HG02642 (cell line): ENCODE measurements at regions not wholly inside any gene's neighbourhood (a gene's known extent, or its start where the extent isn't known, plus 50 kb on each side); places are given as distances from the start of the nearest gene placed in this dataset.

Experiments
- ATAC-seq: cut with Tn5 transposase; IDR thresholded peaks from one replicate; pipeline ENCODE4 v1.9.1; 2021; ENCODE audit warnings: mild to moderate bottlenecking; ENCODE audit not compliant: unreplicated experiment, poor library complexity

DNA sequence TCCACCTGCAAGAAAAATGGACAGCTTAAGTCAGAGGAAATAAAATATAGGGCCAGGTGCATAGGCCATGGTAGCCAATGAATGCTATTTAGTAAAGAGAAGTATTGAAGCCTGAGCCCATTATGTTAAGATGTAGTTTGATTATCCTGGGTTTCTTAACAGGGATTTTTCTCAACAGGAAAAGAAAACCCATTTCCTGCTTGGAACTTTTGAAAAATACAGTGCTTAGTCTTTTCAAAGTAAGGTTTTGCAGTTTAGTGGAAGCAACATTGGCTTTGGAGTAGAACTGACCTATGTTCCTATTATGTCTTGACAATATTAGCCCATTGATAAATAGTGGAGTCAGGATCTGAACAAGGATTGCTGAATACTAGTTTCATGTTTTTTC lies 259.5 kb upstream of the TGFBR2 start:
- no peak for ATAC-seq

DNA sequence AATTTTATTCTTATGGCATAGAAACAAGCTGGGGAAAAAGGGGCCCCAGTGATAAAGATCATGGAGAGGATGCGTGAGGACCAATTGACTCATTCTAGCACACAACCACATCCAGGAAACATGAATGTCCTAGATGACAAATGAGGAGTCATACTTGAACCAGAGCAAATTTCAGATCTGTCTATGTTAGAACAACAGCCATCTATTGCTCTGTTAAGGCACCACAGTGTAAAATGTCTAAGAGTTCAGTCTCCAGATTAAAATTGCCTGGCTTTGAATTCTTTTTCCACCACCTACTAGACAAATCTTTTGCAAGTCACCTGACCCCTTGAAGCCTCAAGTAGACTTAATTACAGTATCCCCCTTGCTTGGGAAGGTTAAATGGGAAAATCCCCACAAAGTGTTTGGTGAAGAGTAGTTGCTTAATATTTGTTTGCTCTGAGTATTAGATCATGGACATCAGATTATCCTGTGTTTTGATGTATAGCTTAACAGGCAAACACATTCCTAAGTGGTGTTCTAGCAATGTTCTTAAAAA lies 258.7 kb upstream of the TGFBR2 start:
- ATAC-seq = peak; percentile 83

DNA sequence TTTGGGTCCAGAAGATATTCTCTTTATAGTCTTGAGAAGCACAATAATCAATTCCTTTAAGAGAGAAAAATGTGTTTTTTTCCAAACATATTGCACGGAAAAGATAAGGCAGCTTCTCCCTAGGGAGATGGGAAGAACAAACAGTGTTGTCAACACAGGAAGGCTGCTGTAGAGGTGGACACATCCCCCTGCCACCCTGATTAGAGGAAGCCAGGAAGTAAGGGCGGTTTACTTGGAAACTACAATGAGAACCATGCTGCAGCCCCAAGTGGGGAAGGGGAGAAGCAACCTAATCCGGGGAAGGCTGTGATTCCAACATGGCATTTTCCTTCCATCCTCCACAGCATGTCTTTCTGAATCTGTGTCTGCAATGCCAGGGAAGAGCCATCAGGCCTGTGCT lies 256.9 kb upstream of the TGFBR2 start:
- ATAC-seq = no peak

DNA sequence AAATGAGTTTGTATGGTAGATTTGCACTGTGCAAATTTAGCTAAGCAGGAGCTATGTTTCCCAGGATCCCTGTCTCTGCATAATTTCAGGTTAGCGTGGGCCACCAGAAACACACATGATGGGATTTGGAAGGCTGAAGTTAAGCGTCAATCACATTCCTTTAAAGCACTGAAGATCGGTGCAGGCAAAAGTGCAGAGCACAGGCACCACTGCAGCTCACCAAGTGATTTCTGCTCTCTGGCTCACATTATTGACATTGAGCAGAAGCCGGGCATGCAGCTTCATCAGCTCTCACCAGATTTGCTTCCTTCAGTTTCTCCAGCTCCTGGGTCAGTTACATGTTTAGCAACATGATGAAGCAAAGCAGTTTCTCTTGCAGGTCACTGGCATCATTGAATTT lies 256.4 kb upstream of the TGFBR2 start:
- ATAC-seq = no peak

DNA sequence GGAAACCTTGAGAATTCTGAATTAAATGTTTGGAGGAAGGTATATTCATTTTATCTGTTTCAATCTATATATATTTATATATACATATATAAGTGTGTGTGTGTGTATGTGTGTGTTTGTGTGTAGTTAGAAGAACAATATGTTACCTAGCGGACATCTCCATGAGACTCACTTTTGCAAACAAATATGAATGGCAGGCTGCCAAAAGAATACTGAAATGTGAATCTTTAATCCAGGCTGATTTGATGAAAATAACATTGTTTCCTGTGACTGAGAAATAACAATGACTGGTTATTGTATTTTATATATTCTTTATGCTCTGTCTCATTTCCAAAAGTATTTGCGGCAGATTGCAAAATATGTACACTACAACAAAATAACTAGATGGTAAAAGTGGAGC lies 255.5 kb upstream of the TGFBR2 start:
- ATAC-seq = no peak

DNA sequence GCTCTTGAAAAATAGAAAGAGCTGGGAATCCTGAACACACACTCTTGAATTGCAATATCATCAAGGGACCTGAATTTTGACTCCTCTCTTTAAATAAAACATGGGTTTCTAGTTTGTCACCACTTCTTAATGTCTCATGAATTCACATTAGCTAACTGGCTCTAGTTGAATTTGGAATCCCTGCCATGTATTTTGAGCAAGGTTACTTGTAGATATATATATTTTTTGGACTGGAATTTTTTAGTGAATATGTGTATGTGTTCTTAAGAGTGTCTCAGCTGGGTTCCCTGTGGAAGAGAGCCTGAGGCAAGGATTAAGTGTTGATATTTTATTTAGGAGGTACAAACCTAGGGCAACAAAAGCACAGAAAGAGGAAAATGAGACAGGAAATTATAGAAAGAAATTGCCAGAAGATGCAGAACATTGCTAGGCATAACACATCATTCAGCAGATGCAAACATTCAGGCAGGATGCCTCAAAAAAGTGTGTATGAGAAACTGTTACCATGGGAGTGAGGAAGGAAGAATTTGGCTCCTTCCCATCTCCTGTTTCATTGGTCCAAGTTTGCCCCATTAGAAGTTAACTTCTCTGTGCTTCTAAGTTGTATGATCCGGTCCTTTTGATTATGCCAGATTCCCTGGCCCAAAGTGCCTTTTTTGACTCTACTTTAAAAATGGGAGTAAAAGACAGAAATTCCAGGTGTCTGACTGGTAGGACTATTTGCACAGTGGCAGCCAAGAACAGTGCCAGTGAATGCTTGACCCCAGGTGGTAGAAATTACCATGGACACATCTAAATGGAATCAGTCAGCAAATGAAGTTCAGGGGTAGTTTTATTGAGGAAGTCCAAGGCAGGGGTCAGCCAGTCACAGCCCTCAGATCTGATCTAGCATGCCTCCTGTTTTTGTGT lies 253.7 kb upstream of the TGFBR2 start:
- ATAC-seq = no peak

DNA sequence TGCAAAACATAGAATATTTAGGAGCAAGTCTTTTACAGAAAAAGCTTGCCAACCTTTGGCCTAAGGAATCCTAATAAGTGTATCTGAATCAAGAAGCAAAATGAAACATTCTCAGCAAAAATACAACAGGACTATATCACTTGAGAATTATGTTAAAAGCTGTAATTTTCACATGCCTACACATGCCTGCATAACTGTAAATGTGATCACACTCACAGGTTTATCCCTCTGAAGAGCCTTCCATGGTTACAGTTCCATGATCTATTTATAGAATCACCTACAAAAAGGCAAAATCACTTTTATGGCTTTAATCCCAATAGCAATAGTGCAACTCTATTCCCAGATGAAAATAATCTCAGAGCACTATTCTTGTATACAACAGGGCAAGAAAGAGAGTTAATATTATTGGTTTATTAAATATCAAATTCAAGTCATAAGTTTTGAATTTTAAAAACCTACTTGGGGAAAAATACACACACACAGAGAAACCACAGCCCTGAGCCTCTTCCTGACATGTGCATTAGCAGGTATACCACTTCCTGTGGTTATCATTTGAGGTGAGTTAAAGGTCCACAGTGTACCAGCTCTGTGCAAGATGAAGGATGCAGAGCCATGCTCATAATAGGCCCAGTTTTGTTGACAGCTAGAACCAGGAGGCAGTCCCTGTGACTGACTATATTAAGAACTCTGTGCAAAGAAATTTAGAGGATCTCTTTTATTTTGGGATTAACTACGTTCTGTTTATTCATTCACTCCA lies 252.5 kb upstream of the TGFBR2 start:
- ATAC-seq = peak; percentile 78

DNA sequence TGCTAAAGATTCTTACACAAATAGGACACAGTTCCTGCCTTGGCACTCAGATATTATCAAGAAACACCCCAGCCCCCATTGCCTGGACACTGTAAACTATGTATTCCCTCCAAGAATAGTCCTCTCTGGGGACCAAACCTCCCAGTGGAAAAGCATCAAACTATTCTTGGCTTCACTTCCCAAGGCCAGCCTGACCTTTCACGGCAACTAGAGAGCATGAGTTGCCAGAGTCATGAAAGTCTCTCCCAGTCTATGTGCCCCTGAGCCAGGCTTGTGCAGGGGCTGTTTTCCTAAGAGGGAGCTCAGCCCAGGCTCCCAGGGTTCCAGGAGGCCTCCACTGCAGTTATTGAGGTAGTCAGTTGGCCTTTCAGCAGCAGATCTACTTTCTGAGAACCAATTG lies 251.9 kb upstream of the TGFBR2 start:
- ATAC-seq = no peak

DNA sequence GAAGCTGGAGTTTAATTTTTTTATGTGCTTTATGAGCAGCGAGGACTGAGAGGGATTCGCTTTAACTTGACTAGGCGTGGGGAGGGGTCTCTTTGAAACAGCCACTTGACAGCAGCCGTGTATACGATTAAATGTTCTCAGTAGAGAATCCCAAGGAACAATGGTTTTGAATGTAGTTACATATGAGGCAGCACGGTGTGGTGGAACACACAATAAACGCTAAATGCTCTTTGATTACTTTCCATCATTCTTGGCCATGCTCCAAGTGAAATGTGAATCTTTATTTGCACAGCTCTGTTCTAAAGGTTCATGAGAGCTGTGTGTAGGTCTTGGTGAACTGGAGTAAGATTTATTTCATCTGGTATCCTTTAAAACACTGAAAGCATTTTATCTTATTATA lies 251.4 kb upstream of the TGFBR2 start:
- ATAC-seq = no peak

DNA sequence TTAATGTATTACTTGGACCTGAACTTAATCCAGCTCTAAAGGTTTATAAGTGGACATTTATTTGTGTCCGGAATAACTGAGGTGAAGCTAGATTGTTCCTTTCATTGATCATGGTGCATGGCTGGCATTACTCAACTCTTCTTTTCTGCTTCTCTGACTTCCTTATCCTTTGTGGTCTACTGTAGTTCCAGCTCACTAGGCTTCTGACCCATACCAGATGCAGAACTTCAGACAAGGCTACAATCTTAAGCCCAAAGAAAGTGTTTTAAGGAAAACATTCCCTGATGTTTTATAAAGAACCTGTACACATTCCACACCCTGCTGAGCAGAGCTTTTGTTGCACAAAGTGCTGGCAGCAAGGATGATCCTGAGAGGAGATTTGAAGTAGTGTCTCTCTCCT lies 250.8 kb upstream of the TGFBR2 start:
- ATAC-seq = no peak

DNA sequence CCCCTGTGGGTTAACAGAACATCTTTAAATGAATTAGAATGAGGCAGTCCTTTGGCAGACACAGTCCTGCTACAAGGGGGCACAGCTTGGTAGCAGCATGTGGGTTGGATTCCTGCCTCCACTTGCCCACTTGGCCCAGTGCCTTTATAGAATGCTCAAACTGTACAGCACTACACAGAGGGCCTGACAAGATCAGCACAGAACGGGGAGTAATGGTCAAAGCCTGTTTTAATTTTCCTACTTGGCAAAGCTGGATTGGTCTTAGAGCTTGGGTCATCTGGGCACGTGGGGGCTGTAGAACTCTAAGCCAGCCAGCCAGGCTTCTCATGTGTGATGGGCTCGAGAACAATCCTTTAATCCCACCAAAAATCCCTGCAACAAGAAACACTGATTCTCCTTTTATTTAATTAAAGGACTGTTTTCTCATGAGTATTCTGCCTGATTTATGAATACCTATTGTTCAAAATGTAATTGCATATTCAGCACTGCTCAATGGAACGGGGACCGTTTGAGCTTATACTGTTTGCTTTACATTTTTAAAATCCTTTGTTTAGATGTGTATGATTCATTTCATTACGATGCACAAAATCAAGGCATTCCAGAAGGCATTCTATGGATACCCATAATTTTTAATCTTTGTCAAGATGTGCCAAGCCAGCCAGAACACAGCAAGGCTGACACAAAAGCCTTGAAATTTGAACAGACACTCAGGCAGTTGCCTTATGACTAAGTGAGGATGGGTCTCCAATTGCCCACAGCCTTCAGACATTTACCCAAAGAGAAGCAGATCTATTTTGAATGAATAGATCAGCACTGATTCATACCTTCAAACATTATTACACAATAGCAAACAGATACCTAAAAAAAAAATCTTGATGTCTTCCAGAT lies 249.3 kb upstream of the TGFBR2 start:
- ATAC-seq = no peak

DNA sequence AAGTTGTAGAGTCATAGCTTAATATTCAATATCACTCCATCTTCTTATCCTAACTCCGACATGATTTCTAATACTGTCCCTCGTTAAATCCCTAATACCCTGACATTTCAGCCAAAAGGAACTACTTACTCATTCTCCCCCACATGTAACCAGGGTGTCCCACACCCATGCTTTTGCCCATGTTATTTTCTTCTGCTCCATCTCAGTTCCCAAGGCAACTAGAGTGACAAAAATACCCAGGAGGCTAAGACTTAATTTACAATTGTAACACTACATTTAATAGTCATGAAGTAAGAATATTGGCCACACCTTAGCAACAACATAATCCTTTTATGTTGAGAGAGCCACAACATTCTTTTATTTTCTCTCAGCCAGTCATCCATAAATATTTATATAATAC lies 248.5 kb upstream of the TGFBR2 start:
- no peak for ATAC-seq

DNA sequence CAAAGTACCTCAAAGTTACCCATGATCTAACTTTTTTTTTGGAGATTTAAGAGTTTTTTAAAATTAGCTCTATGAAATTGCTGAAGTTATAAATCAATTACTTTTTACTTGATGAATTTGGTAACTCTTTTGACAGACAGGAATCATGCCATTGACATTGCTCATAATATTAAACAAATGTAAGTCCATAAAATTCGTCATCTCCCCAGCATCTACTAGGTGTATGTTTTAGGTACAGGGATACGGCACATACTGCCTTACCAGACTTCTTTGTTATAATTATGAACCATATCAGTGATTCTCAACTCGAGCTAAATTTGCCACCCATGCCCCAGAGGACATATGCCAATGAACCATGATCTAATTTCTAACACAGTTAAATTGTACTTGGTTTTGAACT lies 247.5 kb upstream of the TGFBR2 start:
- no peak for ATAC-seq

DNA sequence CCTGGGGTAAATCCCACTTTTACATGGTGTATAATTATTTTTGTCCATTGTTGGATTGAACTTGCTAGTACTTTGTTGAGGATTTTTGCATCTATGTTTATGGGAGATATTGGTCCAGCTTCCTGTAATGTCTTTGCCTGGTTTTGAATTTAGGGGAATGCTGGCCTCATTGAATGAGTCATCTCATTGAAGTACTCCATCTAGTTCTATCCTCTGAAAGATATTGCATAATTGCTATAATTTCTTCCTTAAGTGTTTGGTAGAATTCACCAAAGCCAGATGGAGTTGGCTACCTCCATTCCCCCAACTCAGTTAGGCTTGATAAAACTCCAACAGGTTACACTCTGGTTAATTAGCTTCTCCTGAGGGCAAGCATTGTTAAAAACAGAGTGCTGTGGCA lies 237.4 kb upstream of the TGFBR2 start:
- no peak for ATAC-seq

DNA sequence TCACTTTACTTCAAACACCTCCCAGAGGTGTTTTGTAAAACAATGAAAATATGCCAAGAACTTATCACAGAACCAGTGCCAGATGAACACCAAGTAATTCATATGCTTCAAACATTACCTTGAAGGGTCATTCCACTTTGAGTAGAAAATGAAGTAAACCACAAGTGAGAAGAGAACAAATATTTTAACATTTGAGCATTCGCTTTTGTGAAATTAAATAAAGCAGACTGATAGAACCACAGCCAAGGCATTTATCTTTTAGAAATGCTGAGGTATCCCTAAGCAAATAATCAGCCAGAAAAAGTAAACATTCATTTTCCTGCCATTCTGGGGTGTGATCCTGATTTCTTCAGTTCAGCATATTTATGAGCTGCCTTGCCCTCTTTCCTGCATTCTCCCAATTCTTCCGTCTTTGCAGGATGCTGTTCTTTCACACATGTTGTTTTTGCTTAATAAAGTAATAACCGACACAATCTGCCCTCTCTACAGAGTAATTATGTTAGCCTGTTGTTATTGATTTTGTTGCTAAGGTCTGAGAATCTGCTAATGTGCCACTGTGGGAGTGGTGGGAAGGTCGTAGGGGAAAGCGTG lies 235.6 kb upstream of the TGFBR2 start:
- ATAC-seq = no peak

DNA sequence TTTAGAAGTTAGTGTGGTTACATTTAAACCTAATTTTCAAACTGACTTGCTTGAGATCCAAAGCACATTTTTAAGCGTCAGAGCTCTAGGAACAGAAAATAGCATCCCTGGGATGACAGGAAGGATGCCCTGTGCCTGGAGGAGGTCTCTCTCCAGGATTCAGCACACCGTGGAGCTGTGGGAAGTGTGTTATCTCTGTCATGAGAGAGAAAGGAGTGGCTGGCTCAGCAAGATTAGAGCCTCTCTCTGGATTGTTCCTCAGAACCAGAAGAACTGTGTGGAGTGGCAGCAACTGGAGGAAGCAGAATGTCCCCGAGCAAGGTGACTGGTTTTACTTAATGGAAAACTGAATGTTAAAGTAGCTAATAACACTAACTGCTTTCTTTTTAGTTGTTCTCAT lies 233.6 kb upstream of the TGFBR2 start:
- ATAC-seq = no peak

DNA sequence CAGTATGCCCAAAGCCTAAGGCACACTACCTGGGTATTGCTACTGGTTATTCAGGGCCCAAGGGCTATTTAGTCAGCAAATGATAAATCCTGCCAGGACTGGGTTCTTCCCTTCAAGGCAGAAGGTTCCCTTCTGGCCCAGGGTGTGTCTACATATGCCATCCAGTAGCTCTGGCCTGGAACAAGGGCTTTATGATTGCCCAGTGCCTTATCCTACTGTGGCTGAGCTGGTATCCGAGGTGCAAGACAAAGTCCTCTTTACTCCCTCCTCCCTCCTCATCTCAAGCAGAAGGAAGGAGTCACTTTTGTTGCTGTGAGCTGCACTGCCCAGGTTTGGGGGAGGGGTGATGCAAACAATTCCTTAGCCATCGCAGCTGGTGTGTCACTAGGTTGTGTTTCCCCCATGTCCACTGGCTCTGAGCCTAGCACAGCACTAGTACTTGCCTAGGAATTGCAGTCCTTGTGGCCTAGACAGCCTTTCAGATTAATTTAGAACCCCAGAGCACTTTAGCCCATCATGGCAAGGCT lies 221.8 kb upstream of the TGFBR2 start:
- ATAC-seq = no peak

DNA sequence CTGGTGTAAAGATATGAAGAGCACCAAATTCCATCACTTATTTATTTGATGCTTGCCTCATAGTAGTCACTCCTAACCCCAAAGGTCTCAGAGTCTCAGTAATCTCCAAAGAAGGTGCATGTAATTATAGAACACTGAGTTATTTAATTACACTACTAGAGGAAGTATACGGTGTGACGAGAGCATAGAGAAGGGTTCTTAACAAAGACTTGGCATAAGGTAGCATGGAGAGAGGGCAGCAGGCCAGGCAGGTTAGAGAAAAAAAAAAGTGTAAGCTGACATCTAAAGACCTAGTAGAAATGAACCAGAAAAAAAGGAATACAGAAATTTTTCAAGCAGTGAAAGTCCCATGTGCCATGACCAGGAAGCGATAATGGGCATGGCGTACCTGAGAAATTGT lies 213.3 kb upstream of the TGFBR2 start:
- ATAC-seq = no peak

DNA sequence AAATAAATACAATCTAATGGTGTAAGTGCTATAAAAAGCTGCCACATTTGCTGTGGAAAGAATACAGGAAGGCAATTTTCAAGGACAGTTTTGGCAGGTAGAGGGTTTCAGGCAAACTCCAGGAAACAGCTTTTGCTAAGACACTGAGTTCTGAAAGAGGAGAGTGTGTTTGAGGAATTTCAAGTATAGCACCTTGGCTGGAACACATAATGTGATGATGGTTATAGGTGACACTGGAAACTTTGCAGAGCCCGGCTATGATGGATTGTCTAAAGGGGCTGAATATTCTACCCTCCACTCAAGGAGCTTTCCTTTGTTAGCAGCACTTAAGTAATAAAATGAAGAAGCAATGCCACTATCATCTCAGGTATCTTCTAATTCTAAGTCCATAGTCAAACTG lies 209.4 kb upstream of the TGFBR2 start:
- no peak for ATAC-seq
